ENCODE measurements at regions not wholly inside any gene's neighbourhood (a gene's known extent, or its start where the extent isn't known, plus 50 kb on each side); places are given as distances from the start of the nearest gene placed in this dataset.

DNA sequence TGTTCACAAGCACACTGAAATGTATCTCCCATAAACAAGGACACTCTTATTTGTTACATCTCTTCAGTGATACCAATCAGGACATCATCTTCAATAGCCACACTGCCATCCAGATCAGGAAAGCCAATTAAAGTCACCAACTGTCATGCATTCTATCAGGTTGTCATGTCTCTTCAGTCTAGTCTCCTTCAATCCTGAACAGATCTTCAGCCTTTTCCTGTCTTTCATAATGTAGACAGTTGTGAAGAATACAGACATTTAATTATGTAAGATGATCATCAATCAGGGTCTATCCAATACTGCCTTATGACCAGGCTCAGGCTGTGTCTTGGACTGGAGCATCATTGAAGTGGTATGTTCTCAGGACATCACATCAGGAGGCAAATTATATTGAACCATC, 419.8 kb upstream of the SMC2 start:
- intact Hi-C loops (cut with DNase I), result no loop called here
- no peaks in the 10 kb centered on the region for H3K36me3 ChIP-seq
- no peak for TF ChIP-seq POLR2A (IDR thresholded peaks at IDR 0.05)
- TF ChIP-seq, protein P1, sequence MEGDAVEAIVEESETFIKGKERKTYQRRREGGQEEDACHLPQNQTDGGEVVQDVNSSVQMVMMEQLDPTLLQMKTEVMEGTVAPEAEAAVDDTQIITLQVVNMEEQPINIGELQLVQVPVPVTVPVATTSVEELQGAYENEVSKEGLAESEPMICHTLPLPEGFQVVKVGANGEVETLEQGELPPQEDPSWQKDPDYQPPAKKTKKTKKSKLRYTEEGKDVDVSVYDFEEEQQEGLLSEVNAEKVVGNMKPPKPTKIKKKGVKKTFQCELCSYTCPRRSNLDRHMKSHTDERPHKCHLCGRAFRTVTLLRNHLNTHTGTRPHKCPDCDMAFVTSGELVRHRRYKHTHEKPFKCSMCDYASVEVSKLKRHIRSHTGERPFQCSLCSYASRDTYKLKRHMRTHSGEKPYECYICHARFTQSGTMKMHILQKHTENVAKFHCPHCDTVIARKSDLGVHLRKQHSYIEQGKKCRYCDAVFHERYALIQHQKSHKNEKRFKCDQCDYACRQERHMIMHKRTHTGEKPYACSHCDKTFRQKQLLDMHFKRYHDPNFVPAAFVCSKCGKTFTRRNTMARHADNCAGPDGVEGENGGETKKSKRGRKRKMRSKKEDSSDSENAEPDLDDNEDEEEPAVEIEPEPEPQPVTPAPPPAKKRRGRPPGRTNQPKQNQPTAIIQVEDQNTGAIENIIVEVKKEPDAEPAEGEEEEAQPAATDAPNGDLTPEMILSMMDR (IDR thresholded peaks at IDR 0.05), result no peak
- no peak overlapping the region for H3K4me3 ChIP-seq
- H3K27me3 ChIP-seq, result no peaks in the 10 kb centered on the region
- ATAC-seq (no peak), DNase-seq (no peak)
- H3K27ac ChIP-seq, result no peak overlapping the region
- H3K9me3 ChIP-seq, result no peaks in the 10 kb centered on the region
- H3K4me1 ChIP-seq, result no peaks in the 10 kb centered on the region

DNA sequence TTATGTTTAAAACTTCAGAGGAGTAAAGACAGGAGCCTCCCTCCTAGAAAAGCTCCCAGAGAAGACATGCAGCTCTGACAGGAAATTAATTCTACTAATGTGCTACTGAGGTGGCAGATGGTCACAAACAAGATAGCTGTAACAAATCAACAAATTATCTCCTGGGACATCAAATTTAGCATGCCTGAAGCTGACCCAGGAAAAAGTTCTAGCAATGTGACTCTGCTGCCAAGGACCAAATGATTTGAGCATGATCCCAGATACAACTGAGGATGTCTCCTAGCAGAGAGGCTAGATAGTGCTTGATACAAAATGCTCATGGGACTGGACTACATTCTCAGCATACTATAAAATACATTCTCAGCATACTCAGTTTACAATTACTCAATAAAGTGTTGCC, 413.5 kb upstream of the SMC2 start:
- ATAC-seq (no peak), DNase-seq (no peak)
- Histone ChIP-seq H3K9me3 (no peaks in the 10 kb centered on the region), H3K4me3 (no peak overlapping the region), H3K36me3 (no peaks in the 10 kb centered on the region), H3K27me3 (no peaks in the 10 kb centered on the region), H3K27ac (no peak overlapping the region), H3K4me1 (no peaks in the 10 kb centered on the region)
- intact Hi-C loops (cut with DNase I), result no loop called here
- TF ChIP-seq, protein P1 (IDR thresholded peaks at IDR 0.05), result no peak
- no peak for TF ChIP-seq POLR2A (IDR thresholded peaks at IDR 0.05)

DNA sequence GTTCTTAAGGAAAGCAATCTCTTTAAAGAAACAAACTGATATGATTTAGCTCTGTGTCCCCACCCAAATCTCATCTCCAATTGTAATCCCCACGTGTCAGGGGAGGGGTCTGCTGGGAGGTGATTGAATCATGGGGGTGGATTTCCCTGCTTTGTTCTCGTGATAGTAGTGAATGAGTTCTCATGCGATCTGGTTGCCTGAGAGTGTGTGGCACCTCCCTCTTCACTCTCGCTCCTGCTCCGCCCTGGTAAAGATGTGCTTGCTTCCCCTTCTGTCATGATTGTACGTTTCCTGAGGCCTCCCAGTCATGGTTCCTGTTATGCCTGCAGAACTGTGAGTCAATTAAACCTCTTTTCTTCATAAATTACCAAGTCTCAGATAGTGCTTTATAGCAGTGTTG, 412.7 kb upstream of the SMC2 start:
- no peaks in the 10 kb centered on the region for H3K27me3 ChIP-seq
- 19% methylated on average over 6 of the region's 6 CpGs for WGBS (ENCODE audit: insufficient coverage, low coverage, low lambda C conversion rate, missing lambda C conversion rate)
- H3K4me1 ChIP-seq, result no peaks in the 10 kb centered on the region
- no peaks in the 10 kb centered on the region for H3K36me3 ChIP-seq
- ATAC-seq (no peak), DNase-seq (no peak)
- H3K9me3 ChIP-seq, result no peaks in the 10 kb centered on the region
- intact Hi-C loops (cut with DNase I), result no loop called here
- no peak overlapping the region for H3K27ac ChIP-seq
- no peak overlapping the region for H3K4me3 ChIP-seq
- TF ChIP-seq POLR2A (IDR thresholded peaks at IDR 0.05), result no peak
- TF ChIP-seq, protein P1 (IDR thresholded peaks at IDR 0.05), result no peak

DNA sequence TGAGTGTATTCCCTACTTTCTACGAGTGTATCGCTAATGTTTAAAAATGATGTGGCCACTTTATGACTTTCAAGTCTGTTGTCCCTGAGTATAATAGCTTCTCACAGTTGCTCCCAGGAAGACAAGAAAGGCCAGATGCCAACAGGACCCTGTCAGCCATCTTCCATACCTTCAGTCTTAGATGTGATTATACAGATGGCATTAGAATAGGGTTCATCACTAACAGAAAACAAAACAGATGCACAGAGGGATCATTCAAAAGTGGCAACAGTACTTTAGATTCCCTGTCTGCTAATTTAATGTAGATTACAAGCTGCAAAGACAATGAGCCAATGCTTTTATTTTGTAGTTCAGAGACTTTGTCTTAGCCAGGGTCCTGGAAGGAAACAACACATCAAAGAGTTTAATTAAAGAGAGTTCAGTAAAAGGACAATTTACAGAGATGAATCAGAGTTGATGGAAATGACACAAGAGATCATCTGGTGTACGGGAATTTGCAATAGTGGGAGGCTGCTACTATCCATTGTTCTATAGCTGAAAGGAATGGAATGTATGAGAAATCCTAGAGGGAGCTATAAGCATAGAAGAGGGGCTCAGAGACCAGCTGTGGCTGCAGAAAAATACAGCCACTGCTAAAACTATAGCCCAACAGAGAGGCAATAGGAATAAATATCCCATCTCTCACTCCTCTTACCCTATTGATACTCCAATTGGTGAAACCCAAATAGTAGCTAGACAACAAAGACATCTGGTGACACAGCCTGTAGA, 393.7 kb upstream of the SMC2 start:
- TF ChIP-seq, protein P1 (IDR thresholded peaks at IDR 0.05), result no peak
- TF ChIP-seq POLR2A (IDR thresholded peaks at IDR 0.05), result no peak
- WGBS (ENCODE audit: insufficient coverage, low coverage, low lambda C conversion rate, missing lambda C conversion rate), result 79% methylated on average over 3 of the region's 3 CpGs
- Histone ChIP-seq H3K36me3 (no peaks in the 10 kb centered on the region), H3K9me3 (no peaks in the 10 kb centered on the region), H3K27me3 (no peaks in the 10 kb centered on the region), H3K4me3 (no peak overlapping the region), H3K4me1 (no peaks in the 10 kb centered on the region), H3K27ac (no peak overlapping the region)
- ATAC-seq (no peak), DNase-seq (no peak)
- intact Hi-C loops (cut with DNase I), result no loop called here

DNA sequence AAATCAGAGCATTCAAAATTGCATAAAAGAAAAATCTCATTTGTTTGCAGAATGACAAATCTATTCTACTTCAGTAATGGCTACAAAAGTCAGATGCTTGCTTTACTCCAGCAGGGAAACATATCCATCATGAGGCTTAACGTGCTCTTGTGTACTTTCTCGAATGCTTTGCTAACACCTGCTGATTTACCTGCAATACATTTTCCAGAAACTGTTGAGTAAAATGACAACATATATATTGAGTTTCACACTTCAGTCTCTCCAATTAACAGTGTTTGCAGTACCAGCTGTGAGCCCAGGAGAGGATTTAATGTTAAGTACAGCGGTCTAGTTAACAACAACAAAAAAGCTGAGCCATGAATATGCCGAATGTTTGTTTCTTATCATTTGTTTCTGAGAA, 391.5 kb upstream of the SMC2 start:
- H3K27ac ChIP-seq, result no peak overlapping the region
- intact Hi-C loops (cut with DNase I), result no loop called here
- H3K4me3 ChIP-seq, result no peak overlapping the region
- H3K36me3 ChIP-seq, result no peaks in the 10 kb centered on the region
- TF ChIP-seq, protein P1 (IDR thresholded peaks at IDR 0.05), result no peak
- TF ChIP-seq POLR2A (IDR thresholded peaks at IDR 0.05), result no peak
- H3K9me3 ChIP-seq, result no peaks in the 10 kb centered on the region
- H3K4me1 ChIP-seq, result no peaks in the 10 kb centered on the region
- no peak for DNase-seq
- no peak for ATAC-seq
- no peaks in the 10 kb centered on the region for H3K27me3 ChIP-seq
- 11% methylated on average over 4 of the region's 4 CpGs for WGBS (ENCODE audit: insufficient coverage, low coverage, low lambda C conversion rate, missing lambda C conversion rate)

Data from right lobe of liver (tissue), 6 donors.